B cell (primary cell): ENCODE measurements at regions not wholly inside any gene's neighbourhood (a gene's known extent, or its start where the extent isn't known, plus 50 kb on each side); places are given as distances from the start of the nearest gene placed in this dataset.
"Not testable (repeated sequence)": the region's sequence is repeated elsewhere in the genome, so short reads cannot be mapped to it uniquely, and the experiment has no call there.

Source experiments
- ATAC-seq: fragments of 200-7000 bp; cut with Tn5 transposase; one replicate; pipeline ENCODE4 v1.10.0; 2021; ENCODE audit warnings: low read depth, mild to moderate bottlenecking, moderate number of reproducible peaks, moderate library complexity
- CTCF ChIA-PET: fragments of 350-600 bp; sonication (Branson Sonifier 250); formaldehyde crosslinking; loops from one replicate; lab custom pipeline; 2021; ENCODE audit warnings: antibody characterized with exemption, inconsistent platforms; lab: Charles Lee
- POLR2A ChIA-PET: fragments of 350-600 bp; sonication (Branson Sonifier 250); formaldehyde crosslinking; loops from one replicate; lab custom pipeline; 2021; ENCODE audit warnings: antibody characterized with exemption; lab: Charles Lee
- DNase-seq: peaks from one replicate; pipeline ENCODE4 v3.0.0; 2013
- H2AFZ ChIP-seq: 2 replicates; pipeline ENCODE4 v1.6.1; 2012; ENCODE audit warnings: mild to moderate bottlenecking, low read depth, low read length; ENCODE audit not compliant: insufficient read depth, poor library complexity, severe bottlenecking
- H3K27ac ChIP-seq, 2 donors: 1 replicate in 1 of 2; 2 replicates in 1 of 2; pipeline ENCODE4 v1.5.1; 2012 to 2013; ENCODE audit warnings: low read length in 2 of 2, mild to moderate bottlenecking in 2 of 2, moderate library complexity in 1 of 2
- H3K27me3 ChIP-seq, 4 experiments: fragments of 200-600 bp in 1 of 4; sonication (generic) in 1 of 4; replicated peaks in 1 of 4; 1 replicate in 2 of 4; 2 replicates in 2 of 4; pipeline versions ENCODE4 v1.6.1 to v1.7.0; 2013 to 2016; ENCODE audit warnings: low read length in 3 of 4, mild to moderate bottlenecking in 2 of 4, mixed read lengths in 1 of 4, moderate library complexity in 1 of 4; ENCODE audit not compliant: insufficient read depth in 4 of 4, control insufficient read depth in 3 of 4; ENCODE audit errors: control extremely low read depth in 1 of 4
- H3K36me3 ChIP-seq, 2 experiments: replicated peaks in 1 of 2; 1 replicate in 1 of 2; 2 replicates in 1 of 2; pipeline versions ENCODE4 v1.6.1 to v1.7.1; 2013; ENCODE audit warnings: low read length in 1 of 2; ENCODE audit not compliant: insufficient read depth in 2 of 2, control insufficient read depth in 1 of 2; ENCODE audit errors: control extremely low read depth in 1 of 2, extremely low read depth in 1 of 2
- H3K4me1 ChIP-seq, 2 donors: fragments of 200-600 bp in 1 of 2; sonication (generic) in 1 of 2; 1 replicate in 1 of 2; 2 replicates in 1 of 2; pipeline versions ENCODE4 v1.5.1 to v1.6.1; 2013 to 2017; ENCODE audit warnings: low read length in 2 of 2; ENCODE audit not compliant: control insufficient read depth in 2 of 2, insufficient read depth in 2 of 2
- H3K4me2 ChIP-seq: replicated peaks from 2 replicates; pipeline ENCODE3; 2012; ENCODE audit warnings: mild to moderate bottlenecking, low read depth, low read length; ENCODE audit not compliant: poor library complexity, severe bottlenecking
- H3K4me3 ChIP-seq, 5 experiments: fragments of 200-600 bp in 1 of 5; sonication (generic) in 1 of 5; 1 replicate in 3 of 5; 2 replicates in 2 of 5; pipeline versions ENCODE4 v1.5.1 to v1.7.0; 2011 to 2016; ENCODE audit warnings: low read length in 4 of 5, mild to moderate bottlenecking in 4 of 5, low read depth in 2 of 5, control low read depth in 1 of 5, moderate library complexity in 1 of 5; ENCODE audit not compliant: insufficient read depth in 1 of 5; ENCODE audit errors: control extremely low read depth in 1 of 5, extremely low read depth in 1 of 5
- H3K79me2 ChIP-seq: fragments of 200-600 bp; sonication (generic); one replicate; pipeline ENCODE4 v1.6.0; 2016; ENCODE audit warnings: low read length; ENCODE audit not compliant: control insufficient read depth, insufficient read depth
- H3K9ac ChIP-seq: fragments of 200-600 bp; sonication (generic); 2 replicates; pipeline ENCODE4 v1.6.1; 2017; ENCODE audit warnings: mild to moderate bottlenecking, low read length, moderate library complexity
- H3K9me3 ChIP-seq, 3 donors: one replicate each; pipeline versions ENCODE4 v1.6.1 to v1.7.1; 2013; ENCODE audit warnings: low read length in 2 of 3; ENCODE audit not compliant: control insufficient read depth in 2 of 3, insufficient read depth in 1 of 3; ENCODE audit errors: control extremely low read depth in 1 of 3
- H4K20me1 ChIP-seq: 2 replicates; pipeline ENCODE4 v1.6.0; 2012; ENCODE audit warnings: mild to moderate bottlenecking, low read length; ENCODE audit not compliant: insufficient read depth, control insufficient read depth, poor library complexity, severe bottlenecking
- H3K27ac Mint-ChIP-seq: one replicate; pipeline ENCODE4 v1.8.0; 2021; ENCODE audit warnings: mixed read lengths
- H3K27me3 Mint-ChIP-seq: one replicate; pipeline ENCODE4 v1.8.0; 2021; ENCODE audit warnings: mixed read lengths
- H3K4me1 Mint-ChIP-seq: one replicate; pipeline ENCODE4 v1.8.0; 2021; ENCODE audit warnings: mixed read lengths
- H3K4me3 Mint-ChIP-seq: one replicate; pipeline ENCODE4 v1.8.0; 2021; ENCODE audit warnings: mixed read lengths
- H3K9me3 Mint-ChIP-seq: one replicate; pipeline ENCODE4 v1.8.0; 2022; ENCODE audit warnings: mixed read lengths; ENCODE audit not compliant: insufficient read depth
- CTCF ChIP-seq: fragments of 200-600 bp; IDR thresholded peaks from one replicate; pipeline ENCODE4 v1.8.0; 2022; ENCODE audit warnings: antibody characterized with exemption, mild to moderate bottlenecking
- EZH2 ChIP-seq: IDR thresholded peaks from 2 replicates; pipeline ENCODE4 v1.6.1; 2012; ENCODE audit warnings: borderline replicate concordance, low read depth, mild to moderate bottlenecking, moderate library complexity, low read length; ENCODE audit not compliant: insufficient read depth, poor library complexity, severe bottlenecking
- WGBS: methylation state at CpG from one replicate; pipeline ENCODE4 v1.1.5; 2013; ENCODE audit warnings: missing lambda C conversion rate; ENCODE audit not compliant: insufficient coverage; 5-methylcytosine and 5-hydroxymethylcytosine counted together
- intact Hi-C: fragments of 100-400 bp; cut with micrococcal nuclease; formaldehyde crosslinking; loops from one replicate; pipeline ENCODE4 v1.10.0; 2022

GRCh38 chr2:84129018-84129417, 330.1 kb downstream of the SUCLG1 start:
- Histone ChIP-seq H3K4me1 (no peaks in the 10 kb centered on the region), H3K27me3 (no peaks in the 10 kb centered on the region), H3K27ac (no peak overlapping the region), H3K4me3 (no peak overlapping the region), H3K79me2 (no peaks in the 10 kb centered on the region), H3K36me3 (no peaks in the 10 kb centered on the region), H3K9me3 (no peaks in the 10 kb centered on the region), H4K20me1 (no peaks in the 10 kb centered on the region), H2AFZ (no peak overlapping the region), H3K9ac (no peak overlapping the region), H3K4me2 (no peak overlapping the region)
- DNase-seq: no peak
- Mint-ChIP-seq H3K4me1 (no peaks in the 10 kb centered on the region), H3K4me3 (no peak overlapping the region), H3K9me3 (no peaks in the 10 kb centered on the region), H3K27ac (no peak overlapping the region), H3K27me3 (no peaks in the 10 kb centered on the region)
- WGBS: 100% methylated on average over 1 of the region's 4 CpGs
- intact Hi-C loops: no loop called here
- ChIA-PET CTCF (no interaction called here), POLR2A (no interaction called here)
- no peak for ATAC-seq
- TF ChIP-seq CTCF: no peak
- TF ChIP-seq EZH2: no peak

GRCh38 chr2:84127812-84128211, 331.3 kb downstream of the SUCLG1 start:
- H3K36me3 ChIP-seq, DNase-seq, intact Hi-C loops, ATAC-seq, POLR2A ChIA-PET, H3K9me3 ChIP-seq, H3K9me3 Mint-ChIP-seq, H3K4me1 Mint-ChIP-seq, H3K4me2 ChIP-seq, H2AFZ ChIP-seq, H3K4me1 ChIP-seq, H3K9ac ChIP-seq, H3K4me3 ChIP-seq, CTCF ChIA-PET, H3K27me3 Mint-ChIP-seq, H3K27me3 ChIP-seq, H4K20me1 ChIP-seq, H3K27ac Mint-ChIP-seq, H3K79me2 ChIP-seq, H3K4me3 Mint-ChIP-seq, H3K27ac ChIP-seq: not testable (repeated sequence)
- 94% methylated on average over 8 of the region's 8 CpGs for WGBS
